Stomach (tissue), 8 donors: ENCODE measurements at regions not wholly inside any gene's neighbourhood (a gene's known extent, or its start where the extent isn't known, plus 50 kb on each side); places are given as distances from the start of the nearest gene placed in this dataset.

Experiments used
- DNase-seq, 2 donors: peaks; one replicate each; pipeline versions ENCODE4 v3.0.0 to v3.0.0-alpha.2; 2013 to 2019
- H3K27ac ChIP-seq, 5 donors: fragments of 200-600 bp in 4 of 5; sonication (generic) in 4 of 5; one replicate each; pipeline ENCODE4 v1.5.1; 2013 to 2019; ENCODE audit warnings: mild to moderate bottlenecking in 1 of 5, moderate library complexity in 1 of 5
- H3K27me3 ChIP-seq, 3 donors: fragments of 200-600 bp; sonication (generic); one replicate each; pipeline ENCODE4 v1.5.1; 2017 to 2019; ENCODE audit warnings: mixed run types in 1 of 3
- H3K36me3 ChIP-seq, 4 donors: fragments of 200-600 bp; sonication (generic); 1 replicate in 3 of 4; 2 replicates in 1 of 4; pipeline ENCODE4 v1.5.1; 2016 to 2019
- H3K4me1 ChIP-seq, 4 donors: fragments of 200-600 bp; sonication (generic); one replicate each; pipeline ENCODE4 v1.5.1; 2016 to 2019
- H3K4me3 ChIP-seq, 4 donors: fragments of 200-600 bp; sonication (generic) in 3 of 4; one replicate each; pipeline ENCODE4 v1.5.1; 2016 to 2019; ENCODE audit warnings: mild to moderate bottlenecking in 1 of 4
- H3K9me3 ChIP-seq, 4 donors: fragments of 200-600 bp; sonication (generic); one replicate each; pipeline ENCODE4 v1.5.1; 2016 to 2019
- EP300 ChIP-seq: sonication (generic); formaldehyde crosslinking; IDR thresholded peaks from one replicate; pipeline ENCODE4 v1.6.1; 2017; ENCODE audit warnings: antibody characterized with exemption
- POLR2A ChIP-seq, 4 donors: fragments of 450-650 bp; IDR thresholded peaks; one replicate each; pipeline ENCODE4 v1.6.1; 2016; ENCODE audit warnings: antibody characterized with exemption in 4 of 4, control low read depth in 2 of 4, mild to moderate bottlenecking in 1 of 4, moderate library complexity in 1 of 4
- POLR2AphosphoS5 ChIP-seq, 3 donors: sonication (generic); formaldehyde crosslinking; IDR thresholded peaks; one replicate each; pipeline ENCODE4 v1.6.1; 2016; ENCODE audit warnings: antibody characterized with exemption in 3 of 3
- WGBS, 5 donors: extraction: QIAGEN DNeasy Blood & Tissue Kit in 3 of 5; methylation state at CpG; one replicate each; pipeline versions ENCODE4 v1.1.5 to v1.1.7; 2013 to 2018; 5-methylcytosine and 5-hydroxymethylcytosine counted together
- intact Hi-C: fragments of 100-400 bp; cut with DNase I; formaldehyde crosslinking; loops from one replicate; pipeline ENCODE4 v1.15.1; 2023; ENCODE audit warnings: low total_unique reads
- TF ChIP-seq, protein P1 (sequence below), 7 experiments: fragments of 450-650 bp in 4 of 7; fragments of 200-600 bp in 3 of 7; sonication (generic) in 3 of 7; IDR thresholded peaks; one replicate each; pipeline ENCODE4 v1.5.1; 2016 to 2019; ENCODE audit warnings: antibody characterized with exemption in 7 of 7, control low read depth in 2 of 7, mild to moderate bottlenecking in 1 of 7
- donor health status: healthy with polysubstance abuse.
- donor health status: Bipolar disorder and iron deficiency.
- donor health status: healthy.

DNA sequence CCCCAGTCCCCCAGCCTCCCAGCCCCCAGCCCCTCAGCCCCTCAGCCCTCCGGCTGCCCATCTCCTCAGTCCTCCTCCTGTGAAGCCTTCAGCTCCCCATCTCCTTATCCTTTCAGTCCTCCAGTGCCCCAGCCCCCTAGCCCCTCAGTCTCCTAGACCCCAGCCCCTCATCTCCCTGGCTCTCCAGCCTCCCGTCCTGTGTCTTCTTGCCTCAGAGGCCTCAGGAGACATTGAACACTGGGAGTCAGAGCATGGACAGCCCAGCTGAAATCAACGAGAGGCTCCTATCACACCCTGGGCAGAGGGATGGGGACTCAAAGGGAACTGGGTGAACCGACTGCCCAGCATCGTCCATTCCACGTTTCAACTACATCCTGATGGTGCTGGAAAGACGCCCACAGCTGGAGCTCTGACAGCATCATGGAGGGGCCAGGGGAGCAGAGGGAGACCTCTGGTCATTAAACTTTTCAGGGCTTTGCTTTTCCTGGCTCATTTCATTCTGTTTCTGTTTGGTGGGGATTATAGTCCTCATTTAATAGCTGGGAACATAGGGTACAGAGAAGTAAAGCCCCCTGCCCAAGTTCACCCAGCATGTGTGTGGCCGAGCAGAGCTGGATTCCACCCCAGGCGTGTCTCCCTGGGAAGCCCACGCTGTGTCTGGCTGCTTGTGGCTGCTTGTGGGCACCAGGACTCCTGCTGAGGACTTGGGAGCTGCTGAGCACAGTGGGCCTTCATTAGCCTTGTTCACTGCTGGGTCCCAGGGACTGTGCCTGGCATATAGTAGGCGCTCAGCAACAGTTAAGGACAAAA, 396.7 kb downstream of the PTPRU start:
- WGBS, 5 donors = 50 to 65% (median 62%) methylated on average over 10 to 11 of the region's 11 CpGs
- H3K27me3 ChIP-seq = peaks cover 0 to 16% (median 5%) of the 10 kb centered on the region in 3 donors
- H3K9me3 ChIP-seq = peaks cover 0 to 4% (median 3%) of the 10 kb centered on the region in 4 donors
- H3K27ac ChIP-seq = no peak overlapping the region
- H3K4me3 ChIP-seq = no peak overlapping the region
- DNase-seq = peak in 1 of 2 donors; percentile 24
- no peaks in the 10 kb centered on the region for H3K4me1 ChIP-seq
- no peaks in the 10 kb centered on the region for H3K36me3 ChIP-seq
- intact Hi-C loops = no loop called here
- TF ChIP-seq EP300 (no peak), POLR2A (IDR thresholded peaks at IDR 0.05) (no peak), POLR2AphosphoS5 (IDR thresholded peaks at IDR 0.05) (no peak)
- TF ChIP-seq, protein P1, sequence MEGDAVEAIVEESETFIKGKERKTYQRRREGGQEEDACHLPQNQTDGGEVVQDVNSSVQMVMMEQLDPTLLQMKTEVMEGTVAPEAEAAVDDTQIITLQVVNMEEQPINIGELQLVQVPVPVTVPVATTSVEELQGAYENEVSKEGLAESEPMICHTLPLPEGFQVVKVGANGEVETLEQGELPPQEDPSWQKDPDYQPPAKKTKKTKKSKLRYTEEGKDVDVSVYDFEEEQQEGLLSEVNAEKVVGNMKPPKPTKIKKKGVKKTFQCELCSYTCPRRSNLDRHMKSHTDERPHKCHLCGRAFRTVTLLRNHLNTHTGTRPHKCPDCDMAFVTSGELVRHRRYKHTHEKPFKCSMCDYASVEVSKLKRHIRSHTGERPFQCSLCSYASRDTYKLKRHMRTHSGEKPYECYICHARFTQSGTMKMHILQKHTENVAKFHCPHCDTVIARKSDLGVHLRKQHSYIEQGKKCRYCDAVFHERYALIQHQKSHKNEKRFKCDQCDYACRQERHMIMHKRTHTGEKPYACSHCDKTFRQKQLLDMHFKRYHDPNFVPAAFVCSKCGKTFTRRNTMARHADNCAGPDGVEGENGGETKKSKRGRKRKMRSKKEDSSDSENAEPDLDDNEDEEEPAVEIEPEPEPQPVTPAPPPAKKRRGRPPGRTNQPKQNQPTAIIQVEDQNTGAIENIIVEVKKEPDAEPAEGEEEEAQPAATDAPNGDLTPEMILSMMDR (IDR thresholded peaks at IDR 0.05) = no peak

DNA sequence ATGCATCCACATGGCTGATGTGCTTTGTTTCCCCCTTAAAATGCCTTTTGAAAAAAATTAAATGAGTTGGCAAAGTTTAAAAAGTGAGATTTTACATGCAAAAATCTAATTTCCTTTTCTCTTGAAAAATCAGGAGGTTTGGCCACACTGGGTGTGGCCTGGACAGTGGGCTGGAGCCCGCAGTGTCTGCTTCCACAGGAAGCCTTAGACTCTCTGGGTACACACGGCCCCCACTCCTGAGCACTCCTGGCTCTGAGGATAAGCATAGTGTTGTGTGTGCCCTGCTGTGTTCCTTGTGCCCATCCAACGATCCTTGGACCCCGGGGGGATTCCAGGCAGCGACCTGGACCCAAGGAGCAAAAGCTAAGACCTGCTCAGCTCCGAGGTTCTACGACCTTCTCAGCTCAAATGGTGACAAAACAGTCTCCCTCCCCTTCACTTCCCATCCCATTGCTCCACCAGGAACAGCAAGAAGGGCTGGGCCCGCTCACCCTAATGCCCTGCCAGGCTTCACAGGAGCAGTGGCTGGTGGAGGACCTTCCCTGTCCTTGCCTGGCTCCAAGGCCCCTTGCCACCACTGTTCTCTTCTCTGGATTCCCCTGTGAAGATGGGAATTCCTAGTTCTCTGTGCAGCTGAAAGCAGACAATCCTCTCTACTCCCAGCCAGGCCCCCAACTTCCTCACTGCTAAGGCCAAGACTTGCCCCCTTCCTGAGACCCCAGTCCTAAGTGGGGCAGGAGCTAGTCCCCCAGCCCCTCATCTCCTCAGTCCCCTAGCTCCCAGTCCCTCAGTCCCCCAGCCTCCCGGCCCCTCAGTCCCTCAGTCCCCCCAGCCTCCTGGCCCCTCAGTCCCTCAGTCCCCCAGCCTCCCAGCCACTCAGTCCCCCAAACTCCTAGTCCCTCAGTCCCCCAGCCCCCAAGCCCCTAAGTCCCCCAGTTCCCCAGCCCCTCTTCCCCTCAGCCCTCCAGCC, 395.8 kb downstream of the PTPRU start:
- intact Hi-C loops = no loop called here
- 55 to 66% (median 61%) methylated on average over 8 to 9 of the region's 9 CpGs for WGBS, 5 donors
- no peaks in the 10 kb centered on the region for H3K36me3 ChIP-seq
- TF ChIP-seq EP300 (no peak), POLR2AphosphoS5 (IDR thresholded peaks at IDR 0.05) (no peak), POLR2A (IDR thresholded peaks at IDR 0.05) (no peak)
- TF ChIP-seq, protein P1 (IDR thresholded peaks at IDR 0.05) = no peak
- no peak for DNase-seq
- no peak overlapping the region for H3K4me3 ChIP-seq
- H3K4me1 ChIP-seq = no peaks in the 10 kb centered on the region
- H3K27me3 ChIP-seq = peaks cover 0 to 16% (median 5%) of the 10 kb centered on the region in 3 donors
- H3K9me3 ChIP-seq = peaks cover 0 to 10% (median 8%) of the 10 kb centered on the region in 4 donors
- no peak overlapping the region for H3K27ac ChIP-seq

DNA sequence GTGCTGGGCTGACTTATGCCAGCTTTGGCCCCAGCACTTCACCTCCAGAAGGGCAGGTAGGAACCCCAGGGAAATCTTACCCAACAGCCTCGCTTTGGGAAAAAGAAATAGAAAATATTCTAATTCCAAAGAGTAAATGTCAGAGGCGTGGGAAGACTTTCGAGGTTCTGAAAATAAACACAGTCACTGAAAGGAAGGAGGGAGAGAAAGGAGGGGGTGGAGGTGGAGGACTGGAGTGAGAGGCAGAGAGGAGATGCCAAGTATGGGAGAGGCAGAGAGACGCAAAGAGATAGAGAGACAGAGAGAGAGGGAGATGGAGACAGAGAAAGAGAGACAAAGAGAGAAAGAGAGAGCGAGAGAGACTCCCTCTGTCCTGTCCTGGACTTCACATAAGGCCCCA, 395.0 kb downstream of the PTPRU start:
- H3K4me1 ChIP-seq = no peaks in the 10 kb centered on the region
- no peak for DNase-seq
- peaks cover 0 to 16% (median 5%) of the 10 kb centered on the region in 3 donors for H3K27me3 ChIP-seq
- H3K9me3 ChIP-seq = peaks cover 0 to 10% (median 8%) of the 10 kb centered on the region in 4 donors
- WGBS, 5 donors = 43 to 57% (median 49%) methylated on average over 5 of the region's 5 CpGs
- H3K4me3 ChIP-seq = no peak overlapping the region
- TF ChIP-seq, protein P1 (IDR thresholded peaks at IDR 0.05) = no peak
- TF ChIP-seq POLR2AphosphoS5 (IDR thresholded peaks at IDR 0.05) = no peak
- TF ChIP-seq POLR2A (IDR thresholded peaks at IDR 0.05) = no peak
- intact Hi-C loops = no loop called here
- H3K36me3 ChIP-seq = no peaks in the 10 kb centered on the region
- H3K27ac ChIP-seq = no peak overlapping the region

DNA sequence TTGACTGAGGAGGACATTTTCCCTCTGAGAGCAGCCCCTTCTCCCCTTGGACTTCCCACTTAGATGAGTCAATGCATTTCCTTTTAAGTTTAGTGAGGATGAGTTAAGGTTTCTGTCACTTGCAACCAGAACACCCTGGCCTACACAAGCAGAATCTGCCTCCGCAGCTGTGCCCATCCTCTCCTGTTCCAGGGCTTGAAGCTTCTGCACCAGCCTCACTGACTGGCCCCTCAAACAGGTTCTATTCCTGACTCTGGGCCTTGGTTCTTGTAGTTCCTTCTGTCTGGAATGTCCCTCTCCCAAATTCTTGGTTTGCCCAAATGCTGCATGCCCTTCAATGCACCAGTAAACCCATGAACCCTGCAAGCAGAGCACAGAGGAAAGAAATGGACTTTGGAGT, 394.4 kb downstream of the PTPRU start:
- intact Hi-C loops = no loop called here
- Histone ChIP-seq H3K9me3 (peaks cover 0 to 10% (median 8%) of the 10 kb centered on the region in 4 donors), H3K27ac (no peak overlapping the region), H3K27me3 (peaks cover 0 to 20% (median 5%) of the 10 kb centered on the region in 3 donors), H3K4me3 (no peak overlapping the region), H3K36me3 (no peaks in the 10 kb centered on the region), H3K4me1 (no peaks in the 10 kb centered on the region)
- no peak for TF ChIP-seq POLR2AphosphoS5 (IDR thresholded peaks at IDR 0.05)
- no peak for TF ChIP-seq EP300
- no peak for TF ChIP-seq POLR2A (IDR thresholded peaks at IDR 0.05)
- 91 to 100% (median 100%) methylated on average over 1 of the region's 1 CpG for WGBS, 5 donors
- DNase-seq = no peak
